Thoracic aorta (tissue), 2 donors: ENCODE measurements at regions not wholly inside any gene's neighbourhood (a gene's known extent, or its start where the extent isn't known, plus 50 kb on each side); places are given as distances from the start of the nearest gene placed in this dataset.

Source experiments
- ATAC-seq: fragments of 150-250 bp; one replicate; pipeline ENCODE4 v1.8.0; 2017; ENCODE audit warnings: low read depth; ENCODE audit not compliant: insufficient number of reproducible peaks, low FRiP score
- DNase-seq: peaks from one replicate; pipeline ENCODE4 v3.0.0-alpha.2; 2020; ENCODE audit warnings: low spot score
- H3K27ac ChIP-seq, 2 donors: fragments of 200-600 bp; sonication (generic); 1 replicate in 1 of 2; 2 replicates in 1 of 2; pipeline ENCODE4 v1.5.1; 2016; ENCODE audit warnings: mild to moderate bottlenecking in 2 of 2, moderate library complexity in 2 of 2
- H3K27me3 ChIP-seq: fragments of 200-600 bp; sonication (generic); replicated peaks from 2 replicates; pipeline ENCODE4 v1.6.0; 2016; ENCODE audit warnings: mild to moderate bottlenecking; ENCODE audit not compliant: insufficient read depth
- H3K36me3 ChIP-seq: fragments of 200-600 bp; sonication (generic); one replicate; pipeline ENCODE4 v1.5.1; 2016
- H3K4me1 ChIP-seq, 2 donors: fragments of 200-600 bp; sonication (generic); 1 replicate in 1 of 2; 2 replicates in 1 of 2; pipeline versions ENCODE4 v1.5.1 to v1.6.0; 2016; ENCODE audit warnings: low read depth in 2 of 2, mild to moderate bottlenecking in 1 of 2; ENCODE audit not compliant: control insufficient read depth in 1 of 2
- H3K4me3 ChIP-seq: fragments of 200-600 bp; sonication (generic); 2 replicates; pipeline ENCODE4 v1.5.1; 2016; ENCODE audit warnings: mild to moderate bottlenecking
- H3K9me3 ChIP-seq: fragments of 200-600 bp; sonication (generic); 2 replicates; pipeline ENCODE4 v1.5.1; 2016
- CTCF ChIP-seq: fragments of 200-600 bp; sonication (generic); IDR thresholded peaks from one replicate; pipeline ENCODE4 v1.5.1; 2019; ENCODE audit warnings: antibody characterized with exemption

GRCh38 chr10:121051171-121051570 is 200.0 kb downstream of the WDR11 start:
- no peak for ATAC-seq

GRCh38 chr10:121051696-121052279 is 200.6 kb downstream of the WDR11 start:
- DNase-seq (no peak), ATAC-seq (no peak)
- no peaks in the 10 kb centered on the region for H3K4me1 ChIP-seq
- TF ChIP-seq CTCF: no peak
- H3K27ac ChIP-seq: no peak overlapping the region
- no peaks in the 10 kb centered on the region for H3K27me3 ChIP-seq
- H3K4me3 ChIP-seq: no peak overlapping the region
- H3K9me3 ChIP-seq: no peaks in the 10 kb centered on the region
- no peaks in the 10 kb centered on the region for H3K36me3 ChIP-seq

More at GRCh38 chr10:121051171-121051570, 200.0 kb downstream of the WDR11 start:
- no peak for DNase-seq
- no peaks in the 10 kb centered on the region for H3K36me3 ChIP-seq
- H3K9me3 ChIP-seq: no peaks in the 10 kb centered on the region
- H3K4me3 ChIP-seq: no peak overlapping the region
- H3K27me3 ChIP-seq: no peaks in the 10 kb centered on the region
- H3K27ac ChIP-seq: no peak overlapping the region
- no peak for TF ChIP-seq CTCF
- no peaks in the 10 kb centered on the region for H3K4me1 ChIP-seq

GRCh38 chr10:121053151-121053550 is 202.0 kb downstream of the WDR11 start:
- ATAC-seq (no peak), DNase-seq (no peak)
- no peaks in the 10 kb centered on the region for H3K4me1 ChIP-seq
- no peaks in the 10 kb centered on the region for H3K36me3 ChIP-seq
- H3K9me3 ChIP-seq: no peaks in the 10 kb centered on the region
- H3K27ac ChIP-seq: no peak overlapping the region
- H3K27me3 ChIP-seq: no peaks in the 10 kb centered on the region
- TF ChIP-seq CTCF: no peak
- H3K4me3 ChIP-seq: no peak overlapping the region

GRCh38 chr10:121054874-121055273 is 203.7 kb downstream of the WDR11 start:
- no peaks in the 10 kb centered on the region for H3K4me1 ChIP-seq
- ATAC-seq: no peak
- H3K4me3 ChIP-seq: no peak overlapping the region
- no peak for TF ChIP-seq CTCF
- H3K36me3 ChIP-seq: no peaks in the 10 kb centered on the region
- no peak for DNase-seq
- H3K9me3 ChIP-seq: no peaks in the 10 kb centered on the region
- no peak overlapping the region for H3K27ac ChIP-seq
- no peaks in the 10 kb centered on the region for H3K27me3 ChIP-seq

- no peaks in the 10 kb centered on the region for H3K9me3 ChIP-seq
- no peaks in the 10 kb centered on the region for H3K36me3 ChIP-seq
- H3K27me3 ChIP-seq: no peaks in the 10 kb centered on the region
- no peak for DNase-seq
- no peak for ATAC-seq
- no peak overlapping the region for H3K4me3 ChIP-seq
- H3K4me1 ChIP-seq: no peaks in the 10 kb centered on the region
- no peak for TF ChIP-seq CTCF
- H3K27ac ChIP-seq: no peak overlapping the region
These were observed 206.1 kb downstream of the WDR11 start for GRCh38 chr10:121057269-121057668.
